CD4-positive, CD25-positive, alpha-beta regulatory T cell (primary cell): ENCODE measurements at regions not wholly inside any gene's neighbourhood (a gene's known extent, or its start where the extent isn't known, plus 50 kb on each side); places are given as distances from the start of the nearest gene placed in this dataset.
"Not testable (repeated sequence)": the region's sequence is repeated elsewhere in the genome, so short reads cannot be mapped to it uniquely, and the experiment has no call there.

Experiments
- ATAC-seq, 2 donors: fragments of 150-1000 bp; cut with Tn5 transposase; one replicate each; pipeline ENCODE4 v1.10.0; 2021; ENCODE audit warnings: low read depth in 2 of 2, moderate number of reproducible peaks in 2 of 2, moderate library complexity in 1 of 2
- DNase-seq, 3 donors: peaks; one replicate each; pipeline versions ENCODE4 v3.0.0 to v3.0.0-alpha.2; 2012 to 2022; ENCODE audit warnings: mixed read lengths in 1 of 3
- H3K27ac ChIP-seq: one replicate; pipeline ENCODE4 v1.7.0; 2013; ENCODE audit warnings: mild to moderate bottlenecking, low read length; ENCODE audit not compliant: insufficient read depth, poor library complexity, severe bottlenecking
- H3K27me3 ChIP-seq: one replicate; pipeline ENCODE4 v1.7.0; 2013; ENCODE audit warnings: low read length; ENCODE audit not compliant: control insufficient read depth, insufficient read depth
- H3K36me3 ChIP-seq: one replicate; pipeline ENCODE4 v1.7.0; 2013; ENCODE audit warnings: mild to moderate bottlenecking, low read length, moderate library complexity; ENCODE audit not compliant: control insufficient read depth, insufficient read depth
- H3K4me1 ChIP-seq: 2 replicates; pipeline ENCODE4 v1.7.0; 2013; ENCODE audit warnings: mild to moderate bottlenecking, low read length; ENCODE audit not compliant: insufficient read depth, control insufficient read depth, poor library complexity, severe bottlenecking
- H3K4me3 ChIP-seq: one replicate; pipeline ENCODE4 v1.7.0; 2013; ENCODE audit warnings: low read depth, mild to moderate bottlenecking, low read length, moderate library complexity
- H3K9me3 ChIP-seq, 2 experiments: 1 replicate in 1 of 2; 2 replicates in 1 of 2; pipeline ENCODE4 v1.7.0; 2013; ENCODE audit warnings: low read length in 2 of 2, mild to moderate bottlenecking in 1 of 2, moderate library complexity in 1 of 2; ENCODE audit not compliant: control insufficient read depth in 2 of 2
- H3K27ac Mint-ChIP-seq, 3 donors: one replicate each; pipeline ENCODE4 v1.8.0; 2020 to 2022; ENCODE audit warnings: mild to moderate bottlenecking in 3 of 3, mixed read lengths in 3 of 3, moderate library complexity in 2 of 3
- H3K27me3 Mint-ChIP-seq: one replicate; pipeline ENCODE4 v1.8.0; 2022; ENCODE audit warnings: mild to moderate bottlenecking, mixed read lengths
- H3K36me3 Mint-ChIP-seq: one replicate; pipeline ENCODE4 v1.8.0; 2020; ENCODE audit warnings: mixed read lengths
- H3K4me1 Mint-ChIP-seq, 4 donors: one replicate each; pipeline ENCODE4 v1.8.0; 2020 to 2022; ENCODE audit warnings: mixed read lengths in 4 of 4, mild to moderate bottlenecking in 1 of 4
- H3K4me3 Mint-ChIP-seq, 4 donors: one replicate each; pipeline ENCODE4 v1.8.0; 2020 to 2022; ENCODE audit warnings: mild to moderate bottlenecking in 4 of 4, mixed read lengths in 4 of 4, moderate library complexity in 3 of 4
- H3K9me3 Mint-ChIP-seq, 7 donors: one replicate each; pipeline ENCODE4 v1.8.0; 2020 to 2022; ENCODE audit warnings: mixed read lengths in 7 of 7, mild to moderate bottlenecking in 3 of 7, moderate library complexity in 2 of 7

- Mint-ChIP-seq H3K4me1 (no peaks in the 10 kb centered on the region), H3K4me3 (no peak overlapping the region), H3K36me3 (no peaks in the 10 kb centered on the region), H3K27me3 (no peaks in the 10 kb centered on the region), H3K27ac (no peak overlapping the region), H3K9me3 (peaks cover 4 to 29% (median 15%) of the 10 kb centered on the region in 7 donors)
- no peaks in the 10 kb centered on the region for H3K27me3 ChIP-seq
- no peaks in the 10 kb centered on the region for H3K36me3 ChIP-seq
- ATAC-seq: no peak
- H3K4me3 ChIP-seq: no peak overlapping the region
- no peaks in the 10 kb centered on the region for H3K4me1 ChIP-seq
- H3K9me3 ChIP-seq: no peaks in the 10 kb centered on the region
- no peak overlapping the region for H3K27ac ChIP-seq
- DNase-seq: no peak
These were observed 183.3 kb downstream of the PYDC2 start for GRCh38 chr3:191644291-191644690.

GRCh38 chr3:191646242-191646641 is 185.3 kb downstream of the PYDC2 start:
- Histone ChIP-seq H3K4me1 (no peaks in the 10 kb centered on the region), H3K27ac (no peak overlapping the region), H3K27me3 (no peaks in the 10 kb centered on the region), H3K36me3 (no peaks in the 10 kb centered on the region), H3K9me3 (no peaks in the 10 kb centered on the region), H3K4me3 (no peak overlapping the region)
- no peak overlapping the region for H3K27ac Mint-ChIP-seq
- DNase-seq (no peak), ATAC-seq (no peak)
- no peaks in the 10 kb centered on the region for H3K27me3 Mint-ChIP-seq
- no peaks in the 10 kb centered on the region for H3K4me1 Mint-ChIP-seq
- H3K36me3 Mint-ChIP-seq: no peaks in the 10 kb centered on the region
- H3K9me3 Mint-ChIP-seq: peaks cover 7 to 36% (median 17%) of the 10 kb centered on the region in 7 donors
- H3K4me3 Mint-ChIP-seq: no peak overlapping the region

DNA sequence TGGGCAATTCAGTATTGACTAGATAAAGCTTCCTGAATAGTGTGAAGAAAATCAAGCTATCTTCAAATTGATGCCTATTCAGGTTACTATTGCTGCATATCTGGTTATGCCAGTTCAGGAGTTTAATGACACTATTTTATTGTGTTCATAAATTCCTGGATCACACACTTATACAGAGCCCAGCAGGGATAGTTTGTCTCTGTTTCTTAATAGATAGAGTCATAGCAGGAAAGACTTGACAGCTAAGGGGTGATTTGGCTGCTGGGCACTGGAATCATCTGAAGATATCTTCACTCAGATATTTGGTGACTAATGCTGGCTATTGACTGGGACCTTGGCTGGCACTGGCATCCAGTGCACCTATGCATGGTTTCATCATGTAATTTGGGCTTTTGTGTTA is 187.8 kb downstream of the PYDC2 start:
- no peaks in the 10 kb centered on the region for H3K4me1 Mint-ChIP-seq
- H3K27ac ChIP-seq: no peak overlapping the region

GRCh38 chr3:191649626-191650025 is 188.7 kb downstream of the PYDC2 start:
- no peaks in the 10 kb centered on the region for H3K36me3 ChIP-seq
- no peaks in the 10 kb centered on the region for H3K27me3 ChIP-seq
- no peak for DNase-seq
- H3K4me1 ChIP-seq: no peaks in the 10 kb centered on the region
- Mint-ChIP-seq H3K27ac (no peak overlapping the region), H3K4me3 (no peak overlapping the region), H3K36me3 (no peaks in the 10 kb centered on the region), H3K27me3 (no peaks in the 10 kb centered on the region), H3K4me1 (no peaks in the 10 kb centered on the region), H3K9me3 (peaks cover 8 to 38% (median 10%) of the 10 kb centered on the region in 7 donors)
- no peak overlapping the region for H3K27ac ChIP-seq
- no peak for ATAC-seq
- H3K4me3 ChIP-seq: no peak overlapping the region
- H3K9me3 ChIP-seq: peaks cover 0 to 7% of the 10 kb centered on the region in 2 experiments

More for the DNA sequence above, 187.8 kb downstream of the PYDC2 start:
- Mint-ChIP-seq H3K27me3 (no peaks in the 10 kb centered on the region), H3K27ac (no peak overlapping the region), H3K4me3 (no peak overlapping the region), H3K9me3 (peaks cover 8 to 38% (median 15%) of the 10 kb centered on the region in 7 donors), H3K36me3 (no peaks in the 10 kb centered on the region)
- H3K4me1 ChIP-seq: no peaks in the 10 kb centered on the region
- no peaks in the 10 kb centered on the region for H3K27me3 ChIP-seq
- no peak overlapping the region for H3K4me3 ChIP-seq
- peaks cover 0 to 2% of the 10 kb centered on the region in 2 experiments for H3K9me3 ChIP-seq
- H3K36me3 ChIP-seq: no peaks in the 10 kb centered on the region
- DNase-seq (no peak), ATAC-seq (no peak)

DNA sequence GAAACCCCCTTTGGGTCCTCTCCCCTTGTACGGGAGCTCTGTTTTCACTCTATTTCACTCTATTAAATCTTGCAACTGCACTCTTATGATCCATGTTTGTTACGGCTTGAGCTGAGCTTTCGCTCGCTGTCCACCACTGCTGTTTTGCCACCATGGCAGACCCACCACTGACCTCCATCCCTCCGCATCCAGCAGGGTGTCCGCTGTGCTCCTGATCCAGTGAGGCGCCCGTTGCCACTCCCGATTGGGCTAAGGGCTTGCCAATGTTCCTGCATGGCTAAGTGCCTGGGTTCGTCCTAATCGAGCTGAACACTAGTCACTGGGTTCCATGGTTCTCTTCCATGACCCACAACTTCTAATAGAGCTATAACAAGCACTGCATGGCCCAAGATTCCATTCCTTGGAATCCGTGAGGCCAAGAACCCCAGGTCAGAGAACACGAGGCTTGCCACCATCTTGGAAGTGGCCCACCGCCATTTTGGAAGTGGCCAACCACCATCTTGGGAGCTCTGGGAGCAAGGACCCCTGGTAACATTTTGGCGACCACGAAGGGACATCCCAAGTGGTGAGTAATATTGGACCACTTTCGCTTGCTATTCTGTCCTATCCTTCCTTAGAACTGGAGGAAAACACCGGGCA is 197.9 kb downstream of the PYDC2 start:
- not testable (repeated sequence) for ATAC-seq, H3K36me3 Mint-ChIP-seq, H3K36me3 ChIP-seq, H3K9me3 Mint-ChIP-seq, DNase-seq, H3K4me1 ChIP-seq, H3K27me3 Mint-ChIP-seq, H3K4me3 Mint-ChIP-seq, H3K9me3 ChIP-seq, H3K27ac Mint-ChIP-seq, H3K4me3 ChIP-seq, H3K27me3 ChIP-seq, H3K4me1 Mint-ChIP-seq, H3K27ac ChIP-seq

DNA sequence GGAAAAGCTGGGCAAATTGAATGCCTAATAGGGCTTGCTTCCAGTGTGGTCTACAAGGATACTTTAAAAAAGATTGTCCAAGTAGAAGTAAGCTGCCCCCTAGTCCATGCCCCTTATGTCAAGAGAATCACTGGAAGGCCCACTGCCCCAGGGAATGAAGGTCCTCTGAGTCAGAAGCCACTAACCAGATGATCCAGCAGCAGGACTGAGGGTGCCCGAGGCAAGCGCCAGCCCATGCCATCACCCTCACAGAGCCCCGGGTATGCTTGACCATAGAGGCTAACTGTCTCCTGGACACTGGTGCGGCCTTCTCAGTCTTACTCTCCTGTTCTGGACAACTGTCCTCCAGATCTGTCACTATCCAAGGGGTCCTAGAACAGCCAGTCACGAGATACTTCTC is 201.2 kb downstream of the PYDC2 start:
- H3K9me3 ChIP-seq, H3K27ac Mint-ChIP-seq, H3K27ac ChIP-seq, H3K36me3 ChIP-seq, H3K36me3 Mint-ChIP-seq, ATAC-seq, H3K4me3 Mint-ChIP-seq, DNase-seq, H3K4me3 ChIP-seq, H3K4me1 Mint-ChIP-seq, H3K27me3 Mint-ChIP-seq, H3K4me1 ChIP-seq, H3K27me3 ChIP-seq: not testable (repeated sequence)
- peaks cover 3 to 11% (median 4%) of the 10 kb centered on the region in 7 donors for H3K9me3 Mint-ChIP-seq

- Histone ChIP-seq H3K27me3 (no peaks in the 10 kb centered on the region), H3K4me1 (no peaks in the 10 kb centered on the region), H3K36me3 (no peaks in the 10 kb centered on the region), H3K27ac (no peak overlapping the region), H3K4me3 (no peak overlapping the region), H3K9me3 (peaks cover 0 to 3% of the 10 kb centered on the region in 2 experiments)
- Mint-ChIP-seq H3K9me3 (peaks cover 0 to 4% (median 2%) of the 10 kb centered on the region in 7 donors), H3K4me3 (no peak overlapping the region), H3K4me1 (no peaks in the 10 kb centered on the region), H3K27me3 (no peaks in the 10 kb centered on the region), H3K36me3 (no peaks in the 10 kb centered on the region), H3K27ac (no peak overlapping the region)
- ATAC-seq (no peak), DNase-seq (no peak)
These were observed 220.1 kb downstream of the PYDC2 start for GRCh38 chr3:191680989-191681597.

DNA sequence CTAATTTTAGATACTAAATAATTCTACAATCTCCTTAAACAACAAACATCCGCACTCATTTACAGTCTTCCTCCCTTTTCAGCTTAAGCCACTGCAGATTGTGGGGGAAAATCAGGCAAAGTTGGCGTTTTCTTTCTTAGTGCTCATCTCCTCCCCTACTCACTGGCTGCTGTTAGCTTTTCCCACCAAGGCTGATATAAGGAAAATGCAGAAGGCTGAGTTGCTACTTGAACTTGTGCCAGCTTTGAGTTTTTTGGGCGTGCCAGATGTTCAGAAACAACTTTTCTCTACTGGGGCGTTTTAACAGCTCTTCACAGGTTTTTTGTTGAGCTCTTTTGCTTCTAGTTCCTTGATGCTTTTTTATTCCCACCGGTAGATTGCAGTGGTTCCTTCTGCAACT is 222.0 kb downstream of the PYDC2 start:
- Mint-ChIP-seq H3K27me3 (no peaks in the 10 kb centered on the region), H3K4me3 (no peak overlapping the region), H3K4me1 (no peaks in the 10 kb centered on the region), H3K27ac (no peak overlapping the region), H3K9me3 (peaks cover 0 to 6% (median 3%) of the 10 kb centered on the region in 7 donors), H3K36me3 (no peaks in the 10 kb centered on the region)
- Histone ChIP-seq H3K27me3 (no peaks in the 10 kb centered on the region), H3K4me3 (no peak overlapping the region), H3K4me1 (no peaks in the 10 kb centered on the region), H3K36me3 (no peaks in the 10 kb centered on the region), H3K9me3 (peaks cover 0 to 3% of the 10 kb centered on the region in 2 experiments), H3K27ac (no peak overlapping the region)
- DNase-seq (no peak), ATAC-seq (no peak)
